PC-3 (cell line): ENCODE measurements at regions not wholly inside any gene's neighbourhood (a gene's known extent, or its start where the extent isn't known, plus 50 kb on each side); places are given as distances from the start of the nearest gene placed in this dataset.

Experiments
- ATAC-seq: fragments of 200-7000 bp; cut with Tn5 transposase; 2 replicates; pipeline ENCODE4 v1.9.1; 2020; ENCODE audit warnings: mild to moderate bottlenecking, moderate library complexity
- BruUV-seq: library from RNA; stranded (reverse); fragments of 400-500 nt; replicated peaks from 2 replicates; lab custom pipeline; 2021; lab: Mats Ljungman, UMichigan
- CTCF ChIA-PET: fragments of 300-600 bp; sonication (Branson Sonifier 250); formaldehyde crosslinking; loops from one replicate; lab custom pipeline; 2022; ENCODE audit warnings: antibody characterized with exemption; lab: Charles Lee
- POLR2A ChIA-PET: fragments of 300-600 bp; sonication (Branson Sonifier 250); formaldehyde crosslinking; loops from one replicate; lab custom pipeline; 2022; ENCODE audit warnings: antibody characterized with exemption; ENCODE audit not compliant: unreplicated experiment; lab: Charles Lee
- DNase-seq: peaks from one replicate; pipeline ENCODE4 v3.0.0-alpha.2; 2015
- H2AFZ ChIP-seq: fragments of 300-600 bp; sonication (generic); 2 replicates; pipeline ENCODE4 v1.6.0; 2016; ENCODE audit warnings: antibody characterized with exemption, low read length
- H3F3A ChIP-seq: fragments of 300-600 bp; sonication (generic); one replicate; pipeline ENCODE4 v1.6.0; 2017; ENCODE audit warnings: antibody characterized with exemption, low read length, control low read depth, mild to moderate bottlenecking; ENCODE audit not compliant: unreplicated experiment
- H3K27ac ChIP-seq: fragments of 300-600 bp; sonication (generic); 2 replicates; pipeline ENCODE4 v1.5.1; 2016; ENCODE audit warnings: mild to moderate bottlenecking, low read length
- H3K27me3 ChIP-seq: fragments of 300-600 bp; sonication (generic); 2 replicates; pipeline ENCODE4 v1.6.1; 2016; ENCODE audit warnings: low read length, mixed read lengths
- H3K36me3 ChIP-seq: fragments of 300-600 bp; sonication (generic); 2 replicates; pipeline ENCODE4 v1.6.1; 2016; ENCODE audit warnings: low read depth, mixed run types, low read length, mixed read lengths
- H3K4me1 ChIP-seq: fragments of 300-600 bp; sonication (generic); 2 replicates; pipeline ENCODE4 v1.5.1; 2016; ENCODE audit warnings: low read length; ENCODE audit not compliant: insufficient read depth
- H3K4me2 ChIP-seq: fragments of 300-600 bp; sonication (generic); 2 replicates; pipeline ENCODE4 v1.6.0; 2016; ENCODE audit warnings: low read length
- H3K4me3 ChIP-seq: fragments of 300-600 bp; sonication (generic); 2 replicates; pipeline ENCODE4 v1.5.1; 2016; ENCODE audit warnings: mild to moderate bottlenecking, low read length, mixed read lengths
- H3K79me2 ChIP-seq: fragments of 300-600 bp; sonication (generic); 2 replicates; pipeline ENCODE4 v1.6.1; 2017; ENCODE audit warnings: low read length, mixed read lengths
- H3K9ac ChIP-seq: fragments of 300-600 bp; sonication (generic); 2 replicates; pipeline ENCODE4 v1.6.0; 2016; ENCODE audit warnings: mild to moderate bottlenecking, low read length
- H3K9me2 ChIP-seq: fragments of 300-600 bp; sonication (generic); replicated peaks from 2 replicates; pipeline ENCODE4 v1.6.1; 2016; ENCODE audit warnings: mixed run types, low read length, mixed read lengths
- H3K9me3 ChIP-seq: fragments of 300-600 bp; sonication (generic); 2 replicates; pipeline ENCODE4 v1.6.1; 2016; ENCODE audit warnings: low read length, mixed read lengths
- H4K20me1 ChIP-seq: fragments of 300-600 bp; sonication (generic); 2 replicates; pipeline ENCODE4 v1.6.1; 2016; ENCODE audit warnings: low read length, mixed read lengths
- EZH2 ChIP-seq: fragments of 300-600 bp; sonication (generic); IDR thresholded peaks from one replicate; pipeline ENCODE4 v1.6.1; 2017; ENCODE audit warnings: antibody characterized with exemption, mild to moderate bottlenecking, low read length; ENCODE audit not compliant: unreplicated experiment
- EZH2phosphoT487 ChIP-seq: fragments of 300-600 bp; sonication (generic); IDR thresholded peaks from 2 replicates; pipeline ENCODE4 v1.6.1; 2018; ENCODE audit warnings: mild to moderate bottlenecking, antibody characterized with exemption, low read length, borderline replicate concordance
- intact Hi-C: fragments of 100-400 bp; cut with micrococcal nuclease; formaldehyde crosslinking; loops from 2 replicates; pipeline ENCODE4 v1.9.0; 2023
- TF ChIP-seq, protein P1 (sequence below): fragments of 300-600 bp; sonication (generic); conservative IDR thresholded peaks from 2 replicates; pipeline ENCODE4 v1.5.1; 2017; ENCODE audit warnings: antibody characterized with exemption, low read depth, mild to moderate bottlenecking, low read length

DNA sequence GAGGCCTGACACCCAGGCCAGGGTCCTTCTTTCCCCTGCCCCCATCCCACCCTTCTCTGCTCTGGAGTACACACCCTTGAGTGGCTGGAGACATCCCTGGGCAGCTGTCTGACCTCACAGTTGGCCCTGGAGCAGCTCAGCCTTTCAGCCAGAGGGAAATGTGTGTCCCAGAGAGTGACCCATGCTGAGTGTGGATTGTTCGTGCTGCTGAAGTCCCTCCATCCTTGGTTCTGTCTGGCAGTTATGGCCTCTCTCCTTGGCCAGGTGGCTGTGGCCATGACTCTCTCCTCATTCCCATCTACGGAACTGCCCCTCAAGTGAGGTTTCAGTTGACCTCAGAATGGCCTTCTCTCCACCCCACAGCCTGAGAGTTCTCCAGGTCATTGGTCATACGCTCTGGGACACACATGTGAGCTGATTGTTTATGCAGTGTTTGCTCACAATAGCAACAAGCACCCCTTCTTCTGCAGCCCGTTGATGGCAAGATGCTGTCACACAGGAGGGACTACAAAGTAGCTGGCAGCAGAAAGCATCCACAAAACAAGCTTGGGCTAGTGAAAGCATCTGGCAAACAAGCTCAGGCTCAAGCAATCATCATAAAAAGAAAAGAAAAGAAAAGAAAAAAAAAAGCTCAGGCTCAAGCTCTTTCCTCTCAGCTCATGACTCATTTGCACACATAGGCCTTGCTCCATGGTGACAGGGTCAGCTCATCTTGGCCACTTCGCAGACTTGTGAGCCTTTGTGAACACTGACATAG is 55.3 kb upstream of the ITGA11 start:
- no peaks in the 10 kb centered on the region for H3K4me1 ChIP-seq
- H4K20me1 ChIP-seq, result no peaks in the 10 kb centered on the region
- no peak overlapping the region for H3K4me2 ChIP-seq
- no peaks in the 10 kb centered on the region for H3K79me2 ChIP-seq
- H3K4me3 ChIP-seq, result no peak overlapping the region
- ChIA-PET CTCF (no interaction called here), POLR2A (no interaction called here)
- no peaks in the 10 kb centered on the region for H3K9me3 ChIP-seq
- no peak overlapping the region for H2AFZ ChIP-seq
- ATAC-seq (no peak), DNase-seq (no peak)
- no peaks in the 10 kb centered on the region for H3F3A ChIP-seq
- BruUV-seq, result no TSS peak
- H3K9me2 ChIP-seq, result no peaks in the 10 kb centered on the region
- no peak overlapping the region for H3K27ac ChIP-seq
- TF ChIP-seq, protein P1, sequence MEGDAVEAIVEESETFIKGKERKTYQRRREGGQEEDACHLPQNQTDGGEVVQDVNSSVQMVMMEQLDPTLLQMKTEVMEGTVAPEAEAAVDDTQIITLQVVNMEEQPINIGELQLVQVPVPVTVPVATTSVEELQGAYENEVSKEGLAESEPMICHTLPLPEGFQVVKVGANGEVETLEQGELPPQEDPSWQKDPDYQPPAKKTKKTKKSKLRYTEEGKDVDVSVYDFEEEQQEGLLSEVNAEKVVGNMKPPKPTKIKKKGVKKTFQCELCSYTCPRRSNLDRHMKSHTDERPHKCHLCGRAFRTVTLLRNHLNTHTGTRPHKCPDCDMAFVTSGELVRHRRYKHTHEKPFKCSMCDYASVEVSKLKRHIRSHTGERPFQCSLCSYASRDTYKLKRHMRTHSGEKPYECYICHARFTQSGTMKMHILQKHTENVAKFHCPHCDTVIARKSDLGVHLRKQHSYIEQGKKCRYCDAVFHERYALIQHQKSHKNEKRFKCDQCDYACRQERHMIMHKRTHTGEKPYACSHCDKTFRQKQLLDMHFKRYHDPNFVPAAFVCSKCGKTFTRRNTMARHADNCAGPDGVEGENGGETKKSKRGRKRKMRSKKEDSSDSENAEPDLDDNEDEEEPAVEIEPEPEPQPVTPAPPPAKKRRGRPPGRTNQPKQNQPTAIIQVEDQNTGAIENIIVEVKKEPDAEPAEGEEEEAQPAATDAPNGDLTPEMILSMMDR, result no peak
- TF ChIP-seq EZH2 (no peak), EZH2phosphoT487 (no peak)
- H3K36me3 ChIP-seq, result no peaks in the 10 kb centered on the region
- peaks cover 25% of the 10 kb centered on the region for H3K27me3 ChIP-seq
- intact Hi-C loops, result no loop called here
- no peak overlapping the region for H3K9ac ChIP-seq

DNA sequence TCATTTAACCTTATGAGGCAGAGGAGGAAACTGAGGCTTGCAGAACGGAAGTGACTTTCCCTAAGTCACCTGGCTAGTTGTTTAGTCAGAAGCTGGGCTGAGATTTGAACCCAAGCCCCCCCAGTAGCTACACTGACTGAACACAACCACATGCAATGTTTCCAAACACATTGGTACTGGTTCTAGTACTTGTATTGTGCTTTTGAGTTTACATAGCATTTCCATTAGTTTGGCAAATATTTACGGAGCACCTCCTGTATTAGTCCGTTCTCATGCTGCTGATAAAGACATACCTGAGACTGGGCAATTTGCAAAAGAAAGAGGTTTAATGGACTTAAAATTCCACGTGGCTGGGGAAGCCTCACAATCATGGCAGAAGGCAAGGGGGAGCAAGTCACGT is 56.3 kb upstream of the ITGA11 start:
- DNase-seq, result no peak

DNA sequence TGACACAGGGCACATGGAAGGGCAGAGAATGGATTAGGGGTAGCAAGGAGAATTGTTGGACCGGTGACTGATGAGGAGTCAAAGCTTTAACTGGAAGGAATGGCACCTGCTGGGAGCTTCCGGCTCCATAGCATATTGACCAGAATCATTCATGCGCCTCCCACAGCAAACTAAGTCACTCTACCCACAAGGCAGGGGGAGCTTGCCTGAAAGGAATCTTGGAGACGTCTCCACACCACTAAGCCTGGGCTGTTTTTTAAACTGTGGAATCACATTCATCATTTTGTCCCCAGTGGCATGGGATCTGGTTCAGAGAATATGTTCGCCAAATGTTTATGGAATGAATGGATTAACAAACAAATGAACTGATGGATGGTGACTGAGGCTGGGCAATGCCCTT is 57.0 kb upstream of the ITGA11 start:
- Histone ChIP-seq H3K36me3 (no peaks in the 10 kb centered on the region), H3K27me3 (peaks cover 24% of the 10 kb centered on the region), H3K9me3 (no peaks in the 10 kb centered on the region), H3F3A (no peaks in the 10 kb centered on the region), H3K79me2 (no peaks in the 10 kb centered on the region), H3K9ac (no peak overlapping the region), H3K4me2 (no peak overlapping the region), H3K4me3 (no peak overlapping the region), H3K9me2 (no peaks in the 10 kb centered on the region), H2AFZ (no peak overlapping the region), H3K4me1 (no peaks in the 10 kb centered on the region), H3K27ac (no peak overlapping the region), H4K20me1 (no peaks in the 10 kb centered on the region)
- BruUV-seq, result no TSS peak
- intact Hi-C loops, result no loop called here
- TF ChIP-seq, protein P1, result no peak
- no peak for TF ChIP-seq EZH2
- TF ChIP-seq EZH2phosphoT487, result no peak
- ATAC-seq (no peak), DNase-seq (no peak)
- ChIA-PET CTCF (no interaction called here), POLR2A (no interaction called here)

More for the DNA sequence above, 56.3 kb upstream of the ITGA11 start:
- no peak for ATAC-seq
- TF ChIP-seq EZH2phosphoT487, result no peak
- TF ChIP-seq, protein P1, result no peak
- no peak for TF ChIP-seq EZH2
- Histone ChIP-seq H3K27ac (no peak overlapping the region), H3K4me1 (no peaks in the 10 kb centered on the region), H3K36me3 (no peaks in the 10 kb centered on the region), H3K4me2 (no peak overlapping the region), H3K9ac (no peak overlapping the region), H3K27me3 (peaks cover 20% of the 10 kb centered on the region), H3K9me2 (no peaks in the 10 kb centered on the region), H3K4me3 (no peak overlapping the region), H2AFZ (no peak overlapping the region), H3F3A (no peaks in the 10 kb centered on the region), H4K20me1 (no peaks in the 10 kb centered on the region), H3K79me2 (no peaks in the 10 kb centered on the region), H3K9me3 (no peaks in the 10 kb centered on the region)
- ChIA-PET CTCF (no interaction called here), POLR2A (no interaction called here)
- no TSS peak for BruUV-seq
- intact Hi-C loops, result no loop called here
